ENCODE measurements at regions not wholly inside any gene's neighbourhood (a gene's known extent, or its start where the extent isn't known, plus 50 kb on each side); places are given as distances from the start of the nearest gene placed in this dataset.

GRCh38 chr13:50585674-50586413 is 257.6 kb downstream of the DLEU7 start:
- H3K4me3 ChIP-seq (ENCODE audit: insufficient read depth, low read length), result no peak overlapping the region
- no peak overlapping the region for H3K27ac ChIP-seq (ENCODE audit: low read depth, low read length)
- TF ChIP-seq, protein P1, sequence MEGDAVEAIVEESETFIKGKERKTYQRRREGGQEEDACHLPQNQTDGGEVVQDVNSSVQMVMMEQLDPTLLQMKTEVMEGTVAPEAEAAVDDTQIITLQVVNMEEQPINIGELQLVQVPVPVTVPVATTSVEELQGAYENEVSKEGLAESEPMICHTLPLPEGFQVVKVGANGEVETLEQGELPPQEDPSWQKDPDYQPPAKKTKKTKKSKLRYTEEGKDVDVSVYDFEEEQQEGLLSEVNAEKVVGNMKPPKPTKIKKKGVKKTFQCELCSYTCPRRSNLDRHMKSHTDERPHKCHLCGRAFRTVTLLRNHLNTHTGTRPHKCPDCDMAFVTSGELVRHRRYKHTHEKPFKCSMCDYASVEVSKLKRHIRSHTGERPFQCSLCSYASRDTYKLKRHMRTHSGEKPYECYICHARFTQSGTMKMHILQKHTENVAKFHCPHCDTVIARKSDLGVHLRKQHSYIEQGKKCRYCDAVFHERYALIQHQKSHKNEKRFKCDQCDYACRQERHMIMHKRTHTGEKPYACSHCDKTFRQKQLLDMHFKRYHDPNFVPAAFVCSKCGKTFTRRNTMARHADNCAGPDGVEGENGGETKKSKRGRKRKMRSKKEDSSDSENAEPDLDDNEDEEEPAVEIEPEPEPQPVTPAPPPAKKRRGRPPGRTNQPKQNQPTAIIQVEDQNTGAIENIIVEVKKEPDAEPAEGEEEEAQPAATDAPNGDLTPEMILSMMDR (IDR thresholded peaks at IDR 0.05; ENCODE audit: extremely low read depth, low read depth, low read length), result no peak
- H3K36me3 ChIP-seq (ENCODE audit: insufficient read depth, low read length), result no peaks in the 10 kb centered on the region
- peaks cover 45% of the 10 kb centered on the region for H3K4me1 ChIP-seq (ENCODE audit: insufficient read depth, low read length)
- H3K9me3 ChIP-seq (ENCODE audit: low read depth, low read length), result no peaks in the 10 kb centered on the region
- H3K4me2 ChIP-seq (ENCODE audit: insufficient read depth, low read length), result no peak overlapping the region
- H4K20me1 ChIP-seq (ENCODE audit: insufficient read depth, low read length), result no peaks in the 10 kb centered on the region
- no peak for DNase-seq (ENCODE audit: insufficient read length, low spot score, missing footprints)
- H3K27me3 ChIP-seq (ENCODE audit: insufficient read depth, low read length), result no peaks in the 10 kb centered on the region
- no peaks in the 10 kb centered on the region for H3K79me2 ChIP-seq (ENCODE audit: insufficient read depth, low read length)
- H2AFZ ChIP-seq (ENCODE audit: low read length), result no peak overlapping the region

- no peak overlapping the region for H3K27ac ChIP-seq (ENCODE audit: low read depth, low read length)
- H4K20me1 ChIP-seq (ENCODE audit: insufficient read depth, low read length), result no peaks in the 10 kb centered on the region
- TF ChIP-seq, protein P1 (IDR thresholded peaks at IDR 0.05; ENCODE audit: extremely low read depth, low read depth, low read length), result no peak
- no peak overlapping the region for H3K4me3 ChIP-seq (ENCODE audit: insufficient read depth, low read length)
- H3K4me1 ChIP-seq (ENCODE audit: insufficient read depth, low read length), result peaks cover 40% of the 10 kb centered on the region
- no peaks in the 10 kb centered on the region for H3K79me2 ChIP-seq (ENCODE audit: insufficient read depth, low read length)
- H3K4me2 ChIP-seq (ENCODE audit: insufficient read depth, low read length), result no peak overlapping the region
- DNase-seq (ENCODE audit: insufficient read length, low spot score, missing footprints), result no peak
- H3K27me3 ChIP-seq (ENCODE audit: insufficient read depth, low read length), result no peaks in the 10 kb centered on the region
- no peak overlapping the region for H2AFZ ChIP-seq (ENCODE audit: low read length)
- no peaks in the 10 kb centered on the region for H3K36me3 ChIP-seq (ENCODE audit: insufficient read depth, low read length)
- H3K9me3 ChIP-seq (ENCODE audit: low read depth, low read length), result no peaks in the 10 kb centered on the region
Observed at GRCh38 chr13:50586414-50587083, 256.9 kb downstream of the DLEU7 start.

- TF ChIP-seq, protein P1 (IDR thresholded peaks at IDR 0.05; ENCODE audit: extremely low read depth, low read depth, low read length), result no peak
- Histone ChIP-seq H2AFZ (ENCODE audit: low read length) (no peak overlapping the region), H3K4me3 (ENCODE audit: insufficient read depth, low read length) (no peak overlapping the region), H3K79me2 (ENCODE audit: insufficient read depth, low read length) (no peaks in the 10 kb centered on the region), H3K27me3 (ENCODE audit: insufficient read depth, low read length) (no peaks in the 10 kb centered on the region), H3K4me1 (ENCODE audit: insufficient read depth, low read length) (peaks cover 42% of the 10 kb centered on the region), H3K9me3 (ENCODE audit: low read depth, low read length) (no peaks in the 10 kb centered on the region), H3K27ac (ENCODE audit: low read depth, low read length) (no peak overlapping the region), H4K20me1 (ENCODE audit: insufficient read depth, low read length) (no peaks in the 10 kb centered on the region), H3K4me2 (ENCODE audit: insufficient read depth, low read length) (no peak overlapping the region), H3K36me3 (ENCODE audit: insufficient read depth, low read length) (no peaks in the 10 kb centered on the region)
- no peak for DNase-seq (ENCODE audit: insufficient read length, low spot score, missing footprints)
Observed at GRCh38 chr13:50587115-50587514, 256.4 kb downstream of the DLEU7 start.

DNA sequence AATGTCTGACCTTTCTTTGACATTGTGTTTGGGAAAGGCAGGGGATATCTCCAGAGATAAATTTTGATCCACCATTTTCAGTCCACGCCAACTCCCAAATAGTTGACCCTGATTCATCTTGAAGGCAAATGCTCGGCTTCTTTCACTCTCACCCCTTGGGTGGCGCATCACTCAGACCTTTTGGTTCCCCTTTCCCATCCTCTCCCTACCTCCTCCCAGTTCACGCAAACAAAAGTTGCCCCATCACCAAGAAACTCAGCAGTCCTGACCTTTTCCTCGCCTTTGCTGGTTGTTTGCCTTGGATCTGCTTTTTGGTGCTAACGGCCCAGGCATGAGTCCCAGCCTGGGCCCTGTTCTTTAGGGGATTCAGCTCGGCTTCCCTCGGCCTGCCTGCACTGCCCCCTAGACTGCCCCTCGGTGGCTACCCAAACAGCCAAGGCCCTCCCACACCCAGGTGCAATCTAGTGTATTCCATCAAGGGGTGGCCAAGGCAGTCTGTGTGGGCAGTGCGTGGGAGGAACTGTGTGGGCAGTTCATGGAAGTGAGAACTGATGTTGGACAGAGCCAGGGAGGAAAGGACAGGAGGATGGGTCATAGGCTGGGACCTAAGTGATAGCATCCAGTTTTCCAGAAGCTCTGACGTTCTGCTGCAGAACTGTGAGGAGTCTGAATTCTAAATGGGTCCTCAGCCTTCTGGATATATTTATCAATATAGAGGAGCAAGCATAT is 255.7 kb downstream of the DLEU7 start:
- peaks cover 47% of the 10 kb centered on the region for H3K4me1 ChIP-seq (ENCODE audit: insufficient read depth, low read length)
- TF ChIP-seq, protein P1 (IDR thresholded peaks at IDR 0.05; ENCODE audit: extremely low read depth, low read depth, low read length), result no peak
- H3K27me3 ChIP-seq (ENCODE audit: insufficient read depth, low read length), result no peaks in the 10 kb centered on the region
- no peaks in the 10 kb centered on the region for H4K20me1 ChIP-seq (ENCODE audit: insufficient read depth, low read length)
- DNase-seq (ENCODE audit: insufficient read length, low spot score, missing footprints), result peak; percentile 36
- no peaks in the 10 kb centered on the region for H3K9me3 ChIP-seq (ENCODE audit: low read depth, low read length)
- H3K4me3 ChIP-seq (ENCODE audit: insufficient read depth, low read length), result no peak overlapping the region
- no peak overlapping the region for H2AFZ ChIP-seq (ENCODE audit: low read length)
- peak overlapping the region; percentile 91 for H3K27ac ChIP-seq (ENCODE audit: low read depth, low read length)
- H3K36me3 ChIP-seq (ENCODE audit: insufficient read depth, low read length), result no peaks in the 10 kb centered on the region
- H3K4me2 ChIP-seq (ENCODE audit: insufficient read depth, low read length), result no peak overlapping the region
- no peaks in the 10 kb centered on the region for H3K79me2 ChIP-seq (ENCODE audit: insufficient read depth, low read length)

Measured in osteoblast (primary cell).